Neural cell (in vitro differentiated cells): ENCODE measurements at regions not wholly inside any gene's neighbourhood (a gene's known extent, or its start where the extent isn't known, plus 50 kb on each side); places are given as distances from the start of the nearest gene placed in this dataset.

ENCODE experiments used
- EP300 ChIP-seq: fragments of 450-650 bp; conservative IDR thresholded peaks from 2 replicates; pipeline ENCODE4 v1.6.1; 2014; ENCODE audit warnings: antibody characterized with exemption, mild to moderate bottlenecking, moderate library complexity; ENCODE audit not compliant: poor library complexity, severe bottlenecking
- EZH2 ChIP-seq: fragments of 200-600, 300-800 bp; shearing (Covaris generic), sonication (generic); IDR thresholded peaks from 2 replicates; pipeline ENCODE4 v1.6.1; 2014; ENCODE audit warnings: antibody characterized with exemption, low read length, borderline replicate concordance, mild to moderate bottlenecking; ENCODE audit not compliant: insufficient read depth, poor library complexity, severe bottlenecking
- MXI1 ChIP-seq: fragments of 450-650 bp; conservative IDR thresholded peaks from 2 replicates; pipeline ENCODE4 v1.6.1; 2014; ENCODE audit warnings: antibody characterized with exemption, mild to moderate bottlenecking; ENCODE audit not compliant: poor library complexity, severe bottlenecking
- RAD21 ChIP-seq: fragments of 450-650 bp; conservative IDR thresholded peaks from 2 replicates; pipeline ENCODE4 v1.6.1; 2014; ENCODE audit warnings: antibody characterized with exemption, mild to moderate bottlenecking, moderate library complexity
- SMC3 ChIP-seq: fragments of 450-650 bp; conservative IDR thresholded peaks from 2 replicates; pipeline ENCODE4 v1.6.1; 2014; ENCODE audit warnings: antibody characterized with exemption, mild to moderate bottlenecking, moderate library complexity; ENCODE audit not compliant: poor library complexity
- TAF1 ChIP-seq: IDR thresholded peaks from 2 replicates; pipeline ENCODE4 v1.6.1; 2012; ENCODE audit warnings: low read depth
- TF ChIP-seq, protein P1 (sequence below): fragments of 450-650 bp; IDR thresholded peaks from 2 replicates; pipeline ENCODE4 v1.5.1; 2014; ENCODE audit warnings: antibody characterized with exemption, mild to moderate bottlenecking, moderate library complexity; ENCODE audit not compliant: poor library complexity, severe bottlenecking

DNA sequence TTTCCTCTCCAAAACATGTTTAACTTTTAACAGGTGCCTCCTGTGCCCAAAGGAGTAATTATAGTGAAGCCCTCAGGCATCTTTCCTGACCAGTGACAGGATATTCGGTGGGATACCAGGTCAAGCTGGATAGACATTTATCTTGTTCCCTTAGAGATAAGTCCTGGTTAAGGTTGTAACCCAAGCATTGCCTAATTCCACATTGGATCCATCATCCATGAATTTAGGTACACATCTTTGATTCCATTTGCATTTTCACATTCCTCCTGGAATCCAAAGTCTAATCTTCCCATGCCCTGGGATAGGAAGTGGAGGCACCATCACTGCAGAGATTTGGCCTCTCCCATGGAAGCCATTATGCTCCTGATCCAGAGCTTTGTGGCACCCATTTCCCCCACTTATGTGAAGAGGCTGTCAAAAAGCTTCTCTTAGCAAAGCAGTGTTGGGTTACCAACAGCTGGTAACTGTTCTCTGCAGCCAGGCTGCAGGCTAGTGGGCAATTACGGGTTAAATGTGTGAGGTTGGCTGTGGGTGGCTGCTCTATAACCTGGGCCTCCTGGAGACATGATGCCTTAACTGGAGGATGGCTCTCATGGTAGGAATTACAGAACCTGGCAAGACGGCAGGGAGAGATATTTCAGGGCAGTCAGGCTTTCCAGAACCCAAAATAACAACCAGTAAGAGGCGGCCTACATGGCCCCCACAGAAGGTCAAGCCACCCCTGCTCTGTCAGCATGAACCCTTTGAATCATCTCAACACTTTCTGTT is 96.9 kb upstream of the VGLL2 start:
- TF ChIP-seq, protein P1, sequence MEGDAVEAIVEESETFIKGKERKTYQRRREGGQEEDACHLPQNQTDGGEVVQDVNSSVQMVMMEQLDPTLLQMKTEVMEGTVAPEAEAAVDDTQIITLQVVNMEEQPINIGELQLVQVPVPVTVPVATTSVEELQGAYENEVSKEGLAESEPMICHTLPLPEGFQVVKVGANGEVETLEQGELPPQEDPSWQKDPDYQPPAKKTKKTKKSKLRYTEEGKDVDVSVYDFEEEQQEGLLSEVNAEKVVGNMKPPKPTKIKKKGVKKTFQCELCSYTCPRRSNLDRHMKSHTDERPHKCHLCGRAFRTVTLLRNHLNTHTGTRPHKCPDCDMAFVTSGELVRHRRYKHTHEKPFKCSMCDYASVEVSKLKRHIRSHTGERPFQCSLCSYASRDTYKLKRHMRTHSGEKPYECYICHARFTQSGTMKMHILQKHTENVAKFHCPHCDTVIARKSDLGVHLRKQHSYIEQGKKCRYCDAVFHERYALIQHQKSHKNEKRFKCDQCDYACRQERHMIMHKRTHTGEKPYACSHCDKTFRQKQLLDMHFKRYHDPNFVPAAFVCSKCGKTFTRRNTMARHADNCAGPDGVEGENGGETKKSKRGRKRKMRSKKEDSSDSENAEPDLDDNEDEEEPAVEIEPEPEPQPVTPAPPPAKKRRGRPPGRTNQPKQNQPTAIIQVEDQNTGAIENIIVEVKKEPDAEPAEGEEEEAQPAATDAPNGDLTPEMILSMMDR = no peak
- TF ChIP-seq EP300 (no peak), MXI1 (no peak), SMC3 (no peak), RAD21 (no peak), EZH2 (no peak), TAF1 (no peak)
